ENCODE measurements at regions not wholly inside any gene's neighbourhood (a gene's known extent, or its start where the extent isn't known, plus 50 kb on each side); places are given as distances from the start of the nearest gene placed in this dataset.
A peak's percentile ranks its signal among the peaks of the same experiment; 100 is the strongest.

- DNase-seq (ENCODE audit: low read depth in 3 of 3): no peak
Observed at GRCh38 chr12:4107911-4108697, 165.5 kb upstream of the CCND2 start.

- peak; percentile 36 to 72 (median 58) for DNase-seq (ENCODE audit: low read depth in 3 of 3)
Observed at GRCh38 chr12:4107436-4107878, 166.1 kb upstream of the CCND2 start.

GRCh38 chr12:4106621-4107020 is 166.9 kb upstream of the CCND2 start:
- no peak for DNase-seq (ENCODE audit: low read depth in 3 of 3)

- no peak for DNase-seq (ENCODE audit: low read depth in 3 of 3)
Observed at GRCh38 chr12:4104722-4105244, 168.8 kb upstream of the CCND2 start.

GRCh38 chr12:4099276-4099675 is 174.3 kb upstream of the CCND2 start:
- DNase-seq (ENCODE audit: low read depth in 3 of 3): no peak

- no peak for DNase-seq (ENCODE audit: low read depth in 3 of 3)
Observed at GRCh38 chr12:4091016-4091743, 182.4 kb upstream of the CCND2 start.

GRCh38 chr12:4089956-4090355 is 183.6 kb upstream of the CCND2 start:
- DNase-seq (ENCODE audit: low read depth in 3 of 3): no peak

- no peak for DNase-seq (ENCODE audit: low read depth in 3 of 3)
Observed at GRCh38 chr12:4089121-4089606, 184.4 kb upstream of the CCND2 start.

- no peak for DNase-seq (ENCODE audit: low read depth in 3 of 3)
Observed at GRCh38 chr12:4088451-4088850, 185.1 kb upstream of the CCND2 start.

- DNase-seq (ENCODE audit: low read depth in 3 of 3): no peak
Observed at GRCh38 chr12:4086481-4086880, 187.1 kb upstream of the CCND2 start.

- DNase-seq (ENCODE audit: low read depth in 3 of 3): no peak
Observed at GRCh38 chr12:4084573-4084972, 189.0 kb upstream of the CCND2 start.

- DNase-seq (ENCODE audit: low read depth in 3 of 3): no peak
Observed at GRCh38 chr12:4082809-4083403, 190.7 kb upstream of the CCND2 start.

- no peak for DNase-seq (ENCODE audit: low read depth in 3 of 3)
Observed at GRCh38 chr12:4080213-4080612, 193.3 kb upstream of the CCND2 start.

GRCh38 chr12:4074129-4074528 is 199.4 kb upstream of the CCND2 start:
- DNase-seq (ENCODE audit: low read depth in 3 of 3): no peak

GRCh38 chr12:4069670-4070010 is 196.4 kb upstream of the PARP11 start:
- DNase-seq (ENCODE audit: low read depth in 3 of 3): no peak

- no peak for DNase-seq (ENCODE audit: low read depth in 3 of 3)
Observed at GRCh38 chr12:4068981-4069669, 195.9 kb upstream of the PARP11 start.

- no peak for DNase-seq (ENCODE audit: low read depth in 3 of 3)
Observed at GRCh38 chr12:4064008-4064407, 190.8 kb upstream of the PARP11 start.

- no peak for DNase-seq (ENCODE audit: low read depth in 3 of 3)
Observed at GRCh38 chr12:4059898-4060568, 186.8 kb upstream of the PARP11 start.

GRCh38 chr12:4056910-4057845 is 184.0 kb upstream of the PARP11 start:
- no peak for DNase-seq (ENCODE audit: low read depth in 3 of 3)

- no peak for DNase-seq (ENCODE audit: low read depth in 3 of 3)
Observed at GRCh38 chr12:4054630-4055029, 181.4 kb upstream of the PARP11 start.

Measured in stimulated activated CD4-positive, alpha-beta T cell treated with anti-CD3 and anti-CD28 coated beads, TNF-alpha, amount 100 ng/mL, for 24 hours (primary cell).